D721Med (cell line): ENCODE measurements at regions not wholly inside any gene's neighbourhood (a gene's known extent, or its start where the extent isn't known, plus 50 kb on each side); places are given as distances from the start of the nearest gene placed in this dataset.
A peak's percentile ranks its signal among the peaks of the same experiment; 100 is the strongest.
"Not testable (repeated sequence)": the region's sequence is repeated elsewhere in the genome, so short reads cannot be mapped to it uniquely, and the experiment has no call there.

Source experiments
- DNase-seq: peaks from one replicate; pipeline ENCODE4 v3.0.0; 2011; ENCODE audit warnings: low spot score; ENCODE audit not compliant: insufficient read length
- FAIRE-seq: peaks from 2 replicates; lab custom pipeline; 2011; peaks lifted over from hg19 to GRCh38; lab: Jason Lieb, UNC
- CTCF ChIP-seq: IDR thresholded peaks from 2 replicates; pipeline ENCODE4 v1.5.1; 2012; ENCODE audit warnings: mild to moderate bottlenecking, control low read depth; ENCODE audit not compliant: insufficient read depth; ENCODE audit errors: missing control alignments

- FAIRE-seq = not testable (repeated sequence)
These were observed 201.7 kb downstream of the LAT start for GRCh38 chr16:29186306-29187220.

GRCh38 chr16:29185872-29186271 lies 201.0 kb downstream of the LAT start:
- not testable (repeated sequence) for FAIRE-seq, DNase-seq

More at GRCh38 chr16:29186306-29187220, 201.7 kb downstream of the LAT start:
- not testable (repeated sequence) for DNase-seq

- not testable (repeated sequence) for DNase-seq, FAIRE-seq
These were observed 200.0 kb downstream of the LAT start for GRCh38 chr16:29184738-29185438.

- DNase-seq, FAIRE-seq: not testable (repeated sequence)
These were observed 198.4 kb downstream of the LAT start for GRCh38 chr16:29182940-29183868.

- FAIRE-seq = no peak
- no peak for TF ChIP-seq CTCF
- no peak for DNase-seq
These were observed 197.6 kb downstream of the LAT start for GRCh38 chr16:29182501-29182900.

GRCh38 chr16:29181921-29182411 lies 197.1 kb downstream of the LAT start:
- TF ChIP-seq CTCF = peak; percentile 10
- not testable (repeated sequence) for DNase-seq, FAIRE-seq

- FAIRE-seq = not testable (repeated sequence)
These were observed 196.5 kb downstream of the LAT start for GRCh38 chr16:29181254-29181780.

GRCh38 chr16:29180206-29180600 lies 195.4 kb downstream of the LAT start:
- DNase-seq, FAIRE-seq: not testable (repeated sequence)

More at GRCh38 chr16:29181254-29181780, 196.5 kb downstream of the LAT start:
- not testable (repeated sequence) for DNase-seq

- not testable (repeated sequence) for FAIRE-seq, DNase-seq
These were observed 194.8 kb downstream of the LAT start for GRCh38 chr16:29179401-29180205.

GRCh38 chr16:29177888-29178726 lies 193.3 kb downstream of the LAT start:
- not testable (repeated sequence) for FAIRE-seq, DNase-seq

GRCh38 chr16:29177203-29177887 lies 192.5 kb downstream of the LAT start:
- DNase-seq, FAIRE-seq: not testable (repeated sequence)

GRCh38 chr16:29176822-29177202 lies 192.0 kb downstream of the LAT start:
- FAIRE-seq, DNase-seq: not testable (repeated sequence)

- not testable (repeated sequence) for FAIRE-seq, DNase-seq
These were observed 191.3 kb downstream of the LAT start for GRCh38 chr16:29176154-29176470.
